H1 (cell line): ENCODE measurements at regions not wholly inside any gene's neighbourhood (a gene's known extent, or its start where the extent isn't known, plus 50 kb on each side); places are given as distances from the start of the nearest gene placed in this dataset.

Experiments used
- CBX8 ChIP-seq: fragments of 300-800, 300-1000 bp; sonication (generic); IDR thresholded peaks from 2 replicates; pipeline ENCODE4 v1.7.1; 2016; ENCODE audit warnings: low read depth, low read length, borderline replicate concordance
- CHD2 ChIP-seq: IDR thresholded peaks from 2 replicates; pipeline ENCODE4 v1.6.1; 2012; ENCODE audit warnings: low read length, improper control_type of control experiment
- CHD7 ChIP-seq: fragments of 300-600 bp; sonication (generic); IDR thresholded peaks from 2 replicates; pipeline ENCODE4 v1.7.1; 2012; ENCODE audit warnings: low read length, moderate library complexity, mild to moderate bottlenecking, inconsistent platforms; ENCODE audit not compliant: insufficient replicate concordance
- EP300 ChIP-seq, 2 experiments: IDR thresholded peaks; 1 replicate in 1 of 2; 2 replicates in 1 of 2; pipeline ENCODE4 v1.6.1; 2011 to 2012; ENCODE audit warnings: low read depth in 2 of 2, low read length in 2 of 2, mild to moderate bottlenecking in 2 of 2, borderline replicate concordance in 1 of 2, inconsistent platforms in 1 of 2, moderate library complexity in 1 of 2
- NANOG ChIP-seq: IDR thresholded peaks from 2 replicates; pipeline ENCODE4 v1.6.1; 2011; ENCODE audit warnings: low read length, low read depth, mild to moderate bottlenecking, inconsistent platforms; ENCODE audit not compliant: insufficient read depth, poor library complexity, severe bottlenecking
- RNF2 ChIP-seq: fragments of 200-900, 300-1000 bp; sonication (generic); IDR thresholded peaks from 2 replicates; pipeline ENCODE4 v1.7.1; 2016; ENCODE audit warnings: borderline replicate concordance, low read depth, mild to moderate bottlenecking, antibody characterized with exemption, low read length; ENCODE audit not compliant: poor library complexity, severe bottlenecking; ENCODE audit errors: missing control alignments
- SP1 ChIP-seq: IDR thresholded peaks from 2 replicates; pipeline ENCODE4 v1.6.1; 2011; ENCODE audit warnings: low read depth, low read length
- SP2 ChIP-seq: IDR thresholded peaks from 2 replicates; pipeline ENCODE4 v1.6.1; 2012; ENCODE audit warnings: mild to moderate bottlenecking, low read length, inconsistent platforms

GRCh38 chr14:36068777-36069534 is 107.6 kb downstream of the PTCSC3 start (continued):
- no peak for TF ChIP-seq CHD7
- TF ChIP-seq CBX8 = no peak
- TF ChIP-seq SP2 = no peak
- no peak for TF ChIP-seq CHD2
- no peak for TF ChIP-seq EP300 (IDR thresholded peaks at IDR 0.05; ENCODE audit: borderline replicate concordance in 1 of 2, low read depth in 2 of 2, low read length in 2 of 2)
- TF ChIP-seq SP1 = no peak
- no peak for TF ChIP-seq RNF2
- TF ChIP-seq NANOG = no peak
